GM18517 (cell line): ENCODE measurements at regions not wholly inside any gene's neighbourhood (a gene's known extent, or its start where the extent isn't known, plus 50 kb on each side); places are given as distances from the start of the nearest gene placed in this dataset.
"Not testable (repeated sequence)": the region's sequence is repeated elsewhere in the genome, so short reads cannot be mapped to it uniquely, and the experiment has no call there.

ENCODE experiments used
- ATAC-seq: cut with Tn5 transposase; IDR thresholded peaks from one replicate; pipeline ENCODE4 v1.9.1; 2021; ENCODE audit warnings: mild to moderate bottlenecking, moderate library complexity; ENCODE audit not compliant: unreplicated experiment

DNA sequence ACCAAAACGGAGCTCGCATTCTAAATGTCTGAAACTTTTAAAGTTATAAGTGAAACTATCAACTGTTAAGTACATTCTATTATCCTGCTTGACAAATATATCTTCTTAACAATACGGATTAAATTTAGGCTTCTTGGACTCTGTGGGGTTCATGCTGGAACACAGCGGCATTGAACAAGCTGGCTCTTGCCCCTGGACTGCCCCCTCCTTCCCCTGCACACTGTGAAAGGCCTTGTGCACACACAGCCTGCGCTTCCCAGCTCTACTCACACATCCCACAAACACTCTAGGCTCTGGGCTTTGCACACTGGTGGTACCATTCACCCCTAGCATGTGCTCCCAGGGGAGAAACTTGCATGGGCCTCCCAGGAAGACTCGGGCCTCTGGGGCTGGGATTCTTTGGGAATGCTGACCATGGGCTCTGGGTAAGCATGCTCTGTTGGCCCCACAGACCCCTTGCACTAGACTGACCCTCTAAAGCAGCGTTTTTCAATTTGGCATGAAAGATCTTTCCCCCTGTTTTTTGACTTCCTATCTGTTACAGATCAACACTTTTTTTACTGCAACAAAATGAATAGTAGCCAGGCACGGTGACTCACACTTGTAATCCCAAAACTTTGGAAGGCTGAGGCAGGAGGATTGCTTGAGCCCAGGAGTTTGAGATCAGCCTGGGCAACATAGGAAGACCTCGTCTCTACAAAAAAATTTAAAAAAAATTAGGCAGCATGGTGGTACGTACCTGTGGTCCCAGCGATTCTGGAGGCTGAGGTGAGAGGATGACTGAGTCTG, 96.2 kb upstream of the CPM start:
- no peak for ATAC-seq

DNA sequence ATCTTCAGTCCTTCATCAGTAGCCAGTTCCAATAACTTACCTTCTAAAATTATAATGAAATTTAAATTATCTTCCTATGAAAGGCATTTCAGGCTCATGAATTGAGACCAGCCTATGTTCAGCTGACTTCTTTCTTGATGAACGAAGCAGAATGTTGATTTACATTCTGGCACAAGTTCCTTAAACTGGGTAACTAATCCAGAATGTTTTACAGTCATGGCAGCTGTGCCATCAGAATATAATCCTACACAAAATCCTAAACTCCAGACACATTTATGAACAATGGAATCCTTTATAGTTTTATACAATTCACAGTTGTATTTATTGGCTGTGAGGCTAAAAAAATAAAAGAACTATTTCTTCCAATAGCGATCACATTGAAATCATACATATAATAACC, 97.3 kb upstream of the CPM start:
- no peak for ATAC-seq

DNA sequence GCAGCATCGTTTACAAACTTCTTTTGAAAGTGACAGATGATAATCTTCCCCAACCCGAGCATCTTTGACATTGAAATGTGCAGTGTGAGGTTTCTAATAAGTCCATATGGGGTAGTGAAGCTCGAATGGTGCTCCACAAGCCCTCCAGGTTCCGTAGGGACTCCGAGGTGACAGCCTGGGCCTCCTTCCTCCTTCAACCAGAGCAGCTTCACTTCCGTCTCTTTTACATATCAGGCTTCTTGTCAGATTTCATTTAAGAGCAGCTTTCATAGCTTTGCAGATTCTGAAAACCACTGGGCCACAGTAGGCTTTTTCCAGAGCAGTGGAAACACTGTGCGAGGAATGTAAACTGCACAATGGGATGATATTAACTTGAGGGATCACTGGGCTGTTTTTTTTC, 103.6 kb upstream of the CPM start:
- no peak for ATAC-seq

DNA sequence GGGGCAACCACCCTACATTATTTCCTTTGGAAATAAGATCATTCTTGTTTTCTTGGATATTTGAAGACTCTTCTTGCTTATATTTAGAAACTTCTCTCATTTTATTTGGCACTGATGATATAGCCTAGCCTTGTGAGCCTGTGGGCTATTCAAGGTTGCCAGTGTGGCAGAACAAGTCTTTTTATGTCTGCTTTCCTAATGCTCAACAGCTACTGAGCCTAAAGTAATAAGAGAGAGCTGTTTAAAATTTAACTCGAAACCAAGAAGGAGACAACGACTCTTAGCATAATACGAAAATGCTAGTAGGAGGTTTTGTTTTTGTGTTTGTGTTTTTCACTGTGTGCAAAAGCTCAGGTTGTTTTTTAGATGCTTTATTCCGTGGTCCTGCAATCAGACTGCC, 104.0 kb upstream of the CPM start:
- ATAC-seq = no peak

DNA sequence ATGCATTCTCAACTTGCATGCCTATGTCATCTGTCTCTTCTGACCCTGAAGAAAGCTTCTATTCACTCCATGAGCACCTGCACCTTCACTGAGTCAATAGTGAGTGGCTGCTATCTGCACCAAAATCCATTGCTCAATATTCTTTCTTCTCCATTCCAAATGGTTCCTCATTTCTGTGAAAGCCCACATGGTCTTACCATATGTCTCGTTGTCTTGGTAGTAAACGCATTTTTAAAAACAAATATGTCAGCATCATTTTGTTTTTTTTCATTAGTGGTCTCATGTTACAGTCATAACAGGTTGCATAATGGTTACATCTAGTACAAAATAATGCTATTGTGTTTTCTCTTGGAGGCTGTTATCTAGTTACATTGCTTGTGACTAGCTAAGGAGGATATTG, 106.9 kb upstream of the CPM start:
- ATAC-seq = no peak

DNA sequence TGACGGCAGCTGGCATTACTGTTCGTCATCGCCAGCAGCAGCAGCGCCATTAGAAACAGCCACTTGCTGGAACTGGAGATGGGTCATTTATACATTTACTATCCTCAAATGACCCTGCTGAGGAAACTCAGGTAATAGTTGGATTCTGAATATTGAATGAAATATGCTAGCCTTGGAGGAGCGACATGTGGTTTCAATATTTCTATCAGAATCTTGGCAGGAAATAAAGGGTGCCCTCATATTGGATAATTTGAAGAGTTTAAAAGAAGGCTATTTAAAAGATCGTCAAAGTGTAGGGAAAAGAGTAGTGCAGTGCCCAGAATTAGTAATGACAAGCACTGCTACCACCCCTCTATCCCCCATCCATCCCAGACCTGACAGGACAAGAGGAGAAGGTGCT, 109.6 kb upstream of the CPM start:
- no peak for ATAC-seq

DNA sequence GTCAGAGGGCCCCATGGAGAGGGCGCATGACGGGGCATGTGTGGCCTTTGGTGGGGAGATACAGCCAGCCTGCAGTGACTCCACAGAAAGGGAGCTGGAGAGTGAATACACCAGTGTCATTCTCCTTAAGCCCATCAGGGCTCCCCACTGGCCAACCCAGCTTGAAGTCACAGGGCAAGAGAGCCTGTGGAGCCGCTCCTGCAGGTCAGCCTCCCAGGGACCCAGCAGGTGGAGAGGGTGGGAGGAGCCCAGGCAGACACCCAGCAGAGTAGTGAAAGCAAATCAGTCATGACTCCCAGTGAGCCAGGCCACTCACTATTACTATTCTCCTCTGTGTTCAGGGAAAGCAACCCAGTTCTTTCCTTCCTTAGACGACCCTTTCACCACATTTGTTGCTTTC, 110.0 kb upstream of the CPM start:
- no peak for ATAC-seq

DNA sequence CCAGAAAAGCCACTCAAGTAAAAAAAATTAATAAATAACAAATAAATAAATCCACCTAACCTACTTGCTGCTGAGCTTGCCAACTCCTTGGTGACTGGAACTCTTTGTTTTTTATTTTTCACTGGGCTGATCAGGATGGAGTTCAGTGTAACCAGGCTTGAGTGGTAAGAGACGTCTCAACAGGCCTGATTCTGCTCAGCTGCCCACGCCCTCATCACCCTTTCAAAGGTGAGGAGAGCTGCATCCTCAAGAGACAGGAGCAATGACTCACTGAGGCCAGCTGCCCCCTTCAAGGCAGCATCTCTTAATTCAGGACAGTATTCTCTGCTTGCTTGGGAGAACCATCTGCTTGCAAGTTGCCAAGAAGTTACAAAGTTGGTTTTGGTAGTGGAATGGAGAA, 111.9 kb upstream of the CPM start:
- no peak for ATAC-seq

DNA sequence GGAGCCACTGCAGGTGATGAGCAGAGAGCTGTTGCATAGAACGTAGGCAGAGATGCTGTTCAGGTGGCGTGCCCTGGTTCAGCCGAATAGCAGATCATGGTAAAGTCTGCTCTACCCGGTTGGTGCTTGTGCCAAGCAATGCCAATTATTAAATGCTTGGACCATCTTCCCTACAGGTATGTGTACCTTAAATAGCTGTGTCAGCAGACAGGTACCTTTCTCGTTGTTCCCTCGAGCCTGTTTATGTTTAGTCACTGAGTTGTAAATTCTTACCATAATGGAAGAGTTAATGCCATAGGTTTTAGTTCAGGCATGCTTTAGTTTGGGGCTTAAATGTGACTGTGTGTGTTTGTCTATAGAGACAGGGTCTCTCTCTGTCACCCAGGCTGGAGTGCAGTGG, 112.5 kb upstream of the CPM start:
- no peak for ATAC-seq

DNA sequence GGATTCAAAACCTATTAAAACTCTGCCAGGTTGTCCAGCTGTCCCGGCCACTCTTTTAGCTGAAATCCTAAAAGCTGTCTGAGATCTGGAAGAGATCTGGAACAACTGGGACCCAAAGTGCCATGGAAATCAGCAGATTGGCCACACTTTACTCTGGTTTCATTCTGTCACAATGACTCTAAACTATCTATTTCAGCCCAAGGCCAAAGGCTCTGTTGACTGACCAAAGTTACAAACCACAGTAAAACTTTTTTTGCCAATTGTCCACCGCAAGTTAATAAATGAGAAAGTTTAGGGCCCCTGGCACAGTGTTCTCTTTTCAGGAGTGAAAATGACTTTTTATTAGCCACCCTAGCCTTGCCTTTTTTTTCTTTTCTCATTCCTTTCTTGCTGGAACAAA, 113.4 kb upstream of the CPM start:
- no peak for ATAC-seq

DNA sequence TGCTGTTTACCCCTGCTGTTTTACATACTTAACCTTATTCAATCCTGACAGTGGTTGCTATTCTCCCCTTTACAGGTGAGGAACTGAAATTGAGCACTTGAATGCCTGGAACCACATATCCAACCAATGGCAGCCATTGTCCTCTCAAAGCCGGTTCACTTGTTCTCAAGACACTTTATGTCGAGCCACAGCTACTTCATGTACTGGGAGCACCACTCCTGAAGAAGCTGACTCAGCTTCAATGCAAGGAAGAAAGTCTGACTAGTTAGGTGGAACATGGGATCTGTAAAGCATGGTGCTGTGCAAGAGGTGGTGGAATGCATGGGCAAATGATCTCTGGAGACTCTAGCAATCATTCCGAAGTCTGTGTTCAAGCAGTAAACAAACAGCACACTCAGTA, 113.9 kb upstream of the CPM start:
- no peak for ATAC-seq

DNA sequence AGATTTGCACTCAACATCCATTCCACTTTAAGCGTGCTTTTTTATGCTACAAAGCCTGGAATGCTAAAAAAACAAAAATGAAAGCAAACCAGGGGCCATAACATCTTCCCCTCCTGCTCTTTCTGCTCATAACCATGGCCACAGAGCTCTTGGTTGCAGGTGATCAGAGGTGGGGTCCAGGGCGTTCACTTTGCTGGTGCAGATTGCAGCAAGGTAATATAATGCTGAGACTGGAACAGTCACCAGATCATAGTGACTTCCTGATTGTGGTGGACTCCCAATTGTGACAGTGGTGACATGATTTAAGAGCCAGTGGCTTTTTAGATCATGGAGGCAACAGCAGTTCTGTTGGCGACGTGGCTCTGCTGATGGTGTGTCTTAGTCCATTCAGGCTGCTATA, 115.0 kb upstream of the CPM start:
- no peak for ATAC-seq

DNA sequence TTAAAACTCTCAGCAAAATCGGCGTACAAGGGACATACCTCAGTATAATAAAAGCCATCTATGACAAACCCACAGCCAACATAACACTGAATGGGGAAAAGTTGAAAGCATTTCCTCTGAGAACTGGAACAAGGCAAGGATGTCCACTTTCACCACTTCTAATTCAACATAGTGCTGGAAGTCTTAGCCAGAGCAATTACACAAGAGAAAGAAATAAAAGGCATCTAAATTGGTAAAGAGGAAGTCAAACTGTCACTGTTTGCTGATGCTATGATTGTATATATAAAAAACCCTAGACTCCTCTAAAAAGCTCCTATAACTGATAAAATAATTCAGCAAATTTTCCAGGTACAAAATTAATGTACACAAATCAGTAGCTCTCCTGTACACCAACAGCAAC, 116.9 kb upstream of the CPM start:
- not testable (repeated sequence) for ATAC-seq

DNA sequence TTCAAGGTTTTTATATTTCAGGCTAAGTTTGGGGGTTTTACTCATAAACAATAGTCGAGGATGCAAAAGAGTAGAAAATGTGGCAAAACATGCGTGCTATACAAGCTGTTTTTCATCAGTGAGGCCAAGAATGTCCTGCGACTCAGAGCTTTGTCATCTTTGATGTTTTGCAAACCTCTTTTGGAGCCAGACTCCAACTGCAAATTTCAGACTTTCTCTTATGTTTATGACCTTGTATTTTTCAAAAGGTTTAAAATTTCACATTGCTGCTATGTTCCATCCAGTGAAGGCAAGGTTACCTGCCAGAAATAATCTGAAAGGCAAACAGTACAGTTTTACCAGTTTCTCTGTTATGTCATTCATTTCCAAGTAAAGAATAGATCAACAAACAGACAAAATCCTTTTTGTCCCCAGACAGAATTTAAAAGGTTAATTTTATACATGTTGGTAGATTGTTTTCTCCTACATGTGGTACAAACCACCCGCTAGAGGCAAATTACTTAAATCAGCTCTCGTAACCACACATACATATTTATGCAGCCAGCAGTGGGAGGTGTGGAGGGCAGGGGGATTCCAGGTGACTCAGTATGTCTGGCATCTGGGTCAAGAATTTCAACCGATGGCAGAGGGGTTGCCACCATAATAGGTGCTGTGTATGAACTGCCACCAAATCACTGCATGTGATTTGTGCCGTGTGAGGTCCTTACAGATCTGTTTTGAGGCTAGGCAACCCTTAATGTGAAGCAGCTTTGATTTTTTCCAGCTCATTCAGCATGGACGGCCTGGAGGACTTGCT, 119.8 kb upstream of the CPM start:
- no peak for ATAC-seq

DNA sequence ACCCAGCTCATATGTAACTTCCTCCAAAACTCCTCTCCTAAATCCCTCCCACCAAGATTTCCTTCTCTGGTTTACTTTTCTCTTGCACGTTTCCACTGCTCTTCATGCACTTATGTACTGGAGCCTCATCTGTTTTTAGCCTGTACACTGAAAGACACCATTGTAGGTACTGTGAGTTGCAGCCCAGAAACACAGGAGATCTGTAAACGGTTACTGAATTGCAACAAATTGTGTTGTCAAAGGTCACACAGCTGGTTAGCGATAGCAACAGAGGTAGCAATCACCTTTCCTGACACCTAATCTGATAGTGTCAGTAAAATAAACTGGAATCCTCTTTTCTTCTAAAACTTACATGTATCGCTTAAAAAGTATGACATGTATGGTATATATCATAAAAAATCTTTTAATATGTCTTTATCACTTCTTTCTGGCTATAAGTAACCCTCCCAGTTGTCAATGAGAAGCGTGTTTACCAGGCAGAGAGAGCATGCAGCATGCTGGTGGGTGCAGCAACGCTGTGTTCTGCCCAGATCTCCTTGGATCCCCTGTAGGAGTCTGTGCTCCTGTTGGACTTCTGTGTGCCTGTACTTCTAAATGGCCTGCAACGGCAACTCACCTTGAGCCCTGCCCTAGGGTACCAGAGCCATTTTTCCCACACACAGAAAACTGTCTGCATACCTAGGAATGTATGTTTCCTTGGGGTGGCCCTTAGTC, 121.5 kb upstream of the CPM start:
- ATAC-seq = no peak

DNA sequence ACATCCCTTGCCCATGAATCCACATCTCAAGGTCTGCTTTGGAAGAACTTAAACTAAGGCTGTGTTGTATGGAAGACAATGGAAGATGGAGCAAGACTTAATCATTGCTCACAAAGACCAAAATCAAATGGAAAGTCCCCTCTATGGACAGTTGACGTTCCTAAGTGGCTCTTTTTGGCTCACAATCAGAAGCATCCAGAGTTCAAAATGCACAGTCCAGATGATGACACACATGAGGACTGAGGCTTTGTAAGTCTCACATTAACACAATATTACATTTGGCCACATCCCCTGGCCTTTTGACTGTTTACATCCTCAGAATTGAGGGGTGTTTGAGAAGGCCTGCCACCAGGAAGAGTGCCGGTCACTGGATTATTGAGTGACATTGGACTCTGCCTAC, 122.3 kb upstream of the CPM start:
- no peak for ATAC-seq

DNA sequence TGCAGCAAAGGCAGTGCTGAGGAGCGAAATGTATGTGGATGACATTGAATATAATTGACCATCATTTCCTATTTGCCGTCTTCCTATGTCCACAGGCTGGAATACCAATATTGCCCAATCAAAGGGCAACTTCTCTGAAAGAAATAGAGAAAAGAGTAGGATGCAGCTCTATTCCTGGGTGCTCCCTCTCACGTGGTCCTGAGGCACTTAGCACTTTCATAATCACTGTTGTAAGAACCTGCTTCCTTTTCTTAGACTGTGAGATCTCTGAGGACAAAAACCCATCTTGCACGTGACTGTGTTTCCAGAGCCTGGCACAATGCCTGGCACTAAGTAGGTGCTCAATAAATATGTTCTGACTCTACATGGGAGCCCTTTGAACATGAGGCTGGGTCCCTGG, 122.7 kb upstream of the CPM start:
- ATAC-seq = no peak

DNA sequence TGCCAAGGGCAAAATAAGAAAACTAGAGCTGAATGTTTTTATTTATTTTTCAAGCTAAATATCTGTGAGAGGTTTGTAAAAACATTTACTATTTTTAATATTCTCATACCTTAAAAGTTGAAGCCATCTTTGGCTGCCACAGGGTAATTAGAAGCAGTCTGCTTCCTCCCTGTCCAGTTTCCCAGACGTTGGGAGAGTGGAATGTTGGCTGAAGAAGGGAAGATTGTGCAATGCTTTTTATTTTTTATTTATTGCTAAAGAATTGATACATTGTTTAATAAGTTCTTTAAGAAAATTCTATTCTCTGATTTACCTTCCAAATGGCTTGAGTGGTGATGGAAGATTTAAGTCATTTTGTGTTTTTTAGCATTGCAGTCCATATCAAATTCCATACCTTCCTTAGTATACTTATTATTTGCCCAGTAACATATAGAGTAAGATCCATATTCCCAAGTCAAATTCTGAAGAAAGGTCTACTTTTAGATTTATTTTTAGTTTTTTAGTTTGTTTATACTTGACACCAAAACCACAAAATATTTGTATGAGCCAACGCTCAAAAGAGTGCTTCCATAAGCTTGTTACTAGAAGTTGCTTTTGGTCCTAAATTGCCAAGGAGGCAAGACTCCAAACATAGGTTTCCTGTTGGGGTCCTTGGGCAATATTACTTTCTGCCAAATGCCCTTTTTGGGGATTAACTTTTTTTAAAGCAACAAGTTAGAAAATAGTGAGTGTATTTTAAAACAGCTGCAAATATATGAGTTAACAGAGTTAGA, 124.0 kb upstream of the CPM start:
- ATAC-seq = no peak

DNA sequence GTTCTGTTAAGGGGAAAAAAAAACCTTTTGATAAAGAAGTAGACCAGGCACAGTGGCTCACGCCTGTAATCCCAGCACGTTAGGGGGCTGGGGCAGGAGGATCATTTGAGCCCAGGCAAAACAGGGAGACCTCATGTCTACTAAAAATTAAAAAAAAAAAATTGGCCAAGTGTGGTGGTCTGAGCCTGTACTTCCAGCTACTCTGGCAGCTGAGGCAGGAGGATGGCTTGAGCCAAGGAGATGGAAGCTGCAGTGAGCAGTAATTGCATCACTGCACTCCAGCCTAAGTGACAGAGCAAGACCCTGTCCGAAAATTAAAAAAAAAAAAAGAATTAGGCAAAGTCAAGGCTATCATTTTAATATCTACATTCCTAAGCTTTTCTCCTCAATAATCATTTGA, 124.8 kb upstream of the CPM start:
- no peak for ATAC-seq

DNA sequence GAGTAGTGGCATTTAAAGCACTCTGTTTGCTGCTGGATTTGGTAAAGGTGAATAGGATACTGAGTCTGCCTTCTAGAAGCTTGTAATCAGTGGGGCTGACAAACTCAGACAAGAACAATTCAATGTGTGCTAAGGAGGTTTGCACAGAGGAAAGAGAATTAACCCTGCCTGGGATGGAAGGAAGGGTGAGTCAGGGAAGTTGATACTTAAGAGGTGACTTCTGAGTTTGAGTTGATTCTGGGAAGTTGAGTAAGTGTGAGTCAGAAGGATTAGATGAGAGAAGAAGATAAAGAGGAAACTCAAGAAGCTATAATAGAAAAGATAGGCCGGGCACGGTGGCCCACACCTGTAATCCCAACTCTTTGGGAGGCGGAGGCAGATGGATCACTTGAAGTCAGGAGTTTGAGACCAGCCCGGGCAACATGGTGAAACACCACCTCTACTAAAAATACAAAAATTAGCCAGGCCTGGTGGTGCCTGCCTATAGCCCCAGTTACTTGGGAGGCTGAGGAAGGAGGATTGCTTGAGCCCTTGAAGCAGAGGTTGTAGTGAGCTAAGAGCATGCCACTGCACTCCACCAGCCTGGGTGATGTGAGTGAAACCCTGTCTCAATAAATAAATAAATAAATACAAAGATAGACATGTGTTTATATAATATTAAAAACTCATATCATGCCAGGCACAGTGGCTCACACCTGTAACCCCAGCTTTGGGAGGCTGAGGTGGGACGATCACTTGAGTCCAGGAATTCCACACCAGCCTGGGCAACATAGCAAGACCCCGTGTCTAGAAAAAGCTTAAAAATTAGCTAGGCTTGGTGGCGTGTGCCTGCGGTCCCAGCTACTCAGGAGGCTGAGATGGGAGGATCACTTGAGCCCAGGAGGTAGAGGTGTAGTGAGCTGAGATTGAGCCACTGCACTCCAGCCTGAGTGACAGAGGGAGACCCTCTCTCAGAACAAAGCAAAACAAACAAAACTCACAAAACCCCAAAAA, 126.8 kb upstream of the CPM start:
- ATAC-seq = no peak
